Glutamatergic neuron (in vitro differentiated cells): ENCODE measurements at regions not wholly inside any gene's neighbourhood (a gene's known extent, or its start where the extent isn't known, plus 50 kb on each side); places are given as distances from the start of the nearest gene placed in this dataset.

Experiments used
- DNase-seq: peaks from one replicate; pipeline ENCODE4 v3.0.0; 2022
- H3K27ac Mint-ChIP-seq: one replicate; pipeline ENCODE4 v1.8.0; 2020; ENCODE audit warnings: mild to moderate bottlenecking, mixed read lengths, inconsistent platforms; ENCODE audit not compliant: unreplicated experiment
- H3K27me3 Mint-ChIP-seq: one replicate; pipeline ENCODE4 v1.8.0; 2020; ENCODE audit warnings: mild to moderate bottlenecking, moderate library complexity, mixed read lengths, inconsistent platforms; ENCODE audit not compliant: unreplicated experiment
- H3K36me3 Mint-ChIP-seq: one replicate; pipeline ENCODE4 v1.8.0; 2020; ENCODE audit warnings: mild to moderate bottlenecking, mixed read lengths, inconsistent platforms; ENCODE audit not compliant: unreplicated experiment
- H3K4me1 Mint-ChIP-seq: one replicate; pipeline ENCODE4 v1.8.0; 2020; ENCODE audit warnings: mild to moderate bottlenecking, low read depth, mixed read lengths, inconsistent platforms; ENCODE audit not compliant: unreplicated experiment
- H3K4me3 Mint-ChIP-seq: one replicate; pipeline ENCODE4 v1.8.0; 2020; ENCODE audit warnings: mild to moderate bottlenecking, mixed read lengths, inconsistent platforms; ENCODE audit not compliant: unreplicated experiment
- H3K9me3 Mint-ChIP-seq: one replicate; pipeline ENCODE4 v1.8.0; 2020; ENCODE audit warnings: mild to moderate bottlenecking, moderate library complexity, mixed read lengths, inconsistent platforms; ENCODE audit not compliant: unreplicated experiment
- CTCF ChIP-seq: fragments of 200-600 bp; sonication (generic); IDR thresholded peaks from one replicate; pipeline ENCODE4 v1.5.0; 2021; ENCODE audit not compliant: partially characterized antibody, unreplicated experiment

GRCh38 chr15:66646799-66647198 lies 55.2 kb upstream of the SMAD6 start:
- peaks cover 6% of the 10 kb centered on the region for H3K27me3 Mint-ChIP-seq
- no peak for DNase-seq
- no peaks in the 10 kb centered on the region for H3K9me3 Mint-ChIP-seq
- H3K4me1 Mint-ChIP-seq = no peaks in the 10 kb centered on the region
- H3K4me3 Mint-ChIP-seq = no peak overlapping the region
- no peak overlapping the region for H3K27ac Mint-ChIP-seq
- no peaks in the 10 kb centered on the region for H3K36me3 Mint-ChIP-seq
- no peak for TF ChIP-seq CTCF

GRCh38 chr15:66647358-66647757 lies 54.7 kb upstream of the SMAD6 start:
- H3K27ac Mint-ChIP-seq = no peak overlapping the region
- DNase-seq = no peak
- no peaks in the 10 kb centered on the region for H3K4me1 Mint-ChIP-seq
- no peak for TF ChIP-seq CTCF
- H3K36me3 Mint-ChIP-seq = no peaks in the 10 kb centered on the region
- no peak overlapping the region for H3K4me3 Mint-ChIP-seq
- H3K27me3 Mint-ChIP-seq = peaks cover 6% of the 10 kb centered on the region
- H3K9me3 Mint-ChIP-seq = no peaks in the 10 kb centered on the region

GRCh38 chr15:66648588-66648987 lies 53.4 kb upstream of the SMAD6 start:
- TF ChIP-seq CTCF = no peak
- Mint-ChIP-seq H3K4me1 (no peaks in the 10 kb centered on the region), H3K27me3 (peaks cover 7% of the 10 kb centered on the region), H3K36me3 (no peaks in the 10 kb centered on the region), H3K4me3 (no peak overlapping the region), H3K27ac (no peak overlapping the region), H3K9me3 (no peaks in the 10 kb centered on the region)
- no peak for DNase-seq

GRCh38 chr15:66649235-66649984 lies 52.6 kb upstream of the SMAD6 start:
- Mint-ChIP-seq H3K27me3 (peaks cover 11% of the 10 kb centered on the region), H3K4me1 (no peaks in the 10 kb centered on the region), H3K4me3 (no peak overlapping the region), H3K9me3 (no peaks in the 10 kb centered on the region), H3K27ac (no peak overlapping the region), H3K36me3 (peaks cover 3% of the 10 kb centered on the region)
- DNase-seq = no peak
- TF ChIP-seq CTCF = no peak

GRCh38 chr15:66650433-66650832 lies 51.6 kb upstream of the SMAD6 start:
- Mint-ChIP-seq H3K27ac (no peak overlapping the region), H3K9me3 (no peaks in the 10 kb centered on the region), H3K4me3 (no peak overlapping the region), H3K27me3 (peaks cover 11% of the 10 kb centered on the region), H3K4me1 (no peaks in the 10 kb centered on the region), H3K36me3 (peaks cover 3% of the 10 kb centered on the region)
- no peak for DNase-seq
- TF ChIP-seq CTCF = no peak
